ENCODE measurements at regions not wholly inside any gene's neighbourhood (a gene's known extent, or its start where the extent isn't known, plus 50 kb on each side); places are given as distances from the start of the nearest gene placed in this dataset.
"Not testable (repeated sequence)": the region's sequence is repeated elsewhere in the genome, so short reads cannot be mapped to it uniquely, and the experiment has no call there.

- H3K4me1 Mint-ChIP-seq (ENCODE audit: low read depth): no peaks in the 10 kb centered on the region
- no peaks in the 10 kb centered on the region for H3K36me3 Mint-ChIP-seq (ENCODE audit: low read depth)
- H3K27ac Mint-ChIP-seq: no peak overlapping the region
- intact Hi-C loops (cut with micrococcal nuclease): no loop called here
- no peak for DNase-seq
- ChIA-PET POLR2A (no interaction called here), CTCF (no interaction called here)
- no peak for TF ChIP-seq CTCF (IDR thresholded peaks at IDR 0.05)
- H3K9me3 Mint-ChIP-seq: no peaks in the 10 kb centered on the region
- peaks cover 4% of the 10 kb centered on the region for H3K27me3 Mint-ChIP-seq
- ATAC-seq: no peak
- no peak overlapping the region for H3K4me3 Mint-ChIP-seq
Observed at GRCh38 chr15:35697549-35698299, 151.8 kb upstream of the DPH6 start.

GRCh38 chr15:35698331-35698730, 152.4 kb upstream of the DPH6 start:
- TF ChIP-seq CTCF (IDR thresholded peaks at IDR 0.05): no peak
- intact Hi-C loops (cut with micrococcal nuclease): no loop called here
- Mint-ChIP-seq H3K4me1 (ENCODE audit: low read depth) (no peaks in the 10 kb centered on the region), H3K4me3 (no peak overlapping the region), H3K27ac (no peak overlapping the region), H3K27me3 (peaks cover 4% of the 10 kb centered on the region), H3K9me3 (no peaks in the 10 kb centered on the region), H3K36me3 (ENCODE audit: low read depth) (no peaks in the 10 kb centered on the region)
- no peak for DNase-seq
- ATAC-seq: no peak
- POLR2A ChIA-PET: no interaction called here
- CTCF ChIA-PET: no interaction called here

- H3K4me1 Mint-ChIP-seq (ENCODE audit: low read depth): no peaks in the 10 kb centered on the region
- peaks cover 4% of the 10 kb centered on the region for H3K27me3 Mint-ChIP-seq
- no peak for TF ChIP-seq CTCF (IDR thresholded peaks at IDR 0.05)
- H3K27ac Mint-ChIP-seq: no peak overlapping the region
- DNase-seq (no peak), ATAC-seq (no peak)
- intact Hi-C loops (cut with micrococcal nuclease): no loop called here
- CTCF ChIA-PET: no interaction called here
- POLR2A ChIA-PET: no interaction called here
- no peaks in the 10 kb centered on the region for H3K9me3 Mint-ChIP-seq
- no peak overlapping the region for H3K4me3 Mint-ChIP-seq
- no peaks in the 10 kb centered on the region for H3K36me3 Mint-ChIP-seq (ENCODE audit: low read depth)
Observed at GRCh38 chr15:35698966-35699575, 153.1 kb upstream of the DPH6 start.

- H3K4me1 Mint-ChIP-seq (ENCODE audit: low read depth); ATAC-seq; H3K4me3 Mint-ChIP-seq; intact Hi-C loops (cut with micrococcal nuclease); DNase-seq; H3K27me3 Mint-ChIP-seq; H3K9me3 Mint-ChIP-seq; H3K27ac Mint-ChIP-seq; CTCF ChIA-PET; H3K36me3 Mint-ChIP-seq (ENCODE audit: low read depth): not testable (repeated sequence)
- POLR2A ChIA-PET: interaction anchor here (0.6 kb wide), 1 partner anchor 908 kb away, joined by 3 read pairs; no protein-coding TSS in a partner anchor
Observed at GRCh38 chr15:35700091-35700593, 154.2 kb upstream of the DPH6 start.

GRCh38 chr15:35701402-35702046, 155.6 kb upstream of the DPH6 start:
- peaks cover 2% of the 10 kb centered on the region for H3K27me3 Mint-ChIP-seq
- POLR2A ChIA-PET: no interaction called here
- H3K27ac Mint-ChIP-seq: no peak overlapping the region
- CTCF ChIA-PET: no interaction called here
- ATAC-seq (no peak), DNase-seq (no peak)
- H3K36me3 Mint-ChIP-seq (ENCODE audit: low read depth): no peaks in the 10 kb centered on the region
- H3K4me1 Mint-ChIP-seq (ENCODE audit: low read depth): no peaks in the 10 kb centered on the region
- H3K9me3 Mint-ChIP-seq: no peaks in the 10 kb centered on the region
- TF ChIP-seq CTCF (IDR thresholded peaks at IDR 0.05): no peak
- intact Hi-C loops (cut with micrococcal nuclease): no loop called here
- no peak overlapping the region for H3K4me3 Mint-ChIP-seq
